ENCODE measurements at regions not wholly inside any gene's neighbourhood (a gene's known extent, or its start where the extent isn't known, plus 50 kb on each side); places are given as distances from the start of the nearest gene placed in this dataset.
"Not testable (repeated sequence)": the region's sequence is repeated elsewhere in the genome, so short reads cannot be mapped to it uniquely, and the experiment has no call there.

- not testable (repeated sequence) for TF ChIP-seq POLR2A, POLR2AphosphoS5 (IDR thresholded peaks at IDR 0.05; ENCODE audit: low read depth, low read length)
Measured at GRCh38 chrX:63167002-63167401, 184.1 kb downstream of the SPIN4 start.

All from GM12892 (cell line).